ENCODE measurements at regions not wholly inside any gene's neighbourhood (a gene's known extent, or its start where the extent isn't known, plus 50 kb on each side); places are given as distances from the start of the nearest gene placed in this dataset.

DNA sequence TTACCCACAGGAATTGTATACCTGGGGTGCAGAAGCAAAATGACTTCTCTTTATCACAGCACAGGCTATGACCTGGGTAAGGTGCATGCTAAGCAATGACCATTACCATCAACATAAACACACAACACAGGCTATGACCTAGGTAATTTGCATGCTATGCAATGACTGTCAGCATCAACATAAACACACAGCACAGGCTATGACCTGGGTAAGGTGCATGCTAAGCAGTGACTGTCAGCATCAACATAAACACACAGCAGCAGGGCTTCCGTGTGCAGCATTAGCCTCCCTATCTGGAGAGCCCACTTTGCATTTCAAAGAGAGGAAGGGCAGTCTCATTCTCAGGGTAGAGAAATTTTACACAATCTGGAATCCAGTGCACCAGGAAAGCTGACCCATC lies 583.0 kb downstream of the TMEM121 start:
- TF ChIP-seq ZNF230 (CRISPR knock-in tag; IDR thresholded peaks at IDR 0.05) (no peak), POLR2AphosphoS5 (IDR thresholded peaks at IDR 0.05; ENCODE audit: low read depth, low read length) (no peak), HMG20A (CRISPR knock-in tag; IDR thresholded peaks at IDR 0.05; ENCODE audit: borderline replicate concordance) (no peak), NR2F6 (IDR thresholded peaks at IDR 0.05) (no peak), NR2F6 (CRISPR knock-in tag; IDR thresholded peaks at IDR 0.05) (no peak)

Data from HepG2 (cell line).